ENCODE measurements at regions not wholly inside any gene's neighbourhood (a gene's known extent, or its start where the extent isn't known, plus 50 kb on each side); places are given as distances from the start of the nearest gene placed in this dataset.

DNA sequence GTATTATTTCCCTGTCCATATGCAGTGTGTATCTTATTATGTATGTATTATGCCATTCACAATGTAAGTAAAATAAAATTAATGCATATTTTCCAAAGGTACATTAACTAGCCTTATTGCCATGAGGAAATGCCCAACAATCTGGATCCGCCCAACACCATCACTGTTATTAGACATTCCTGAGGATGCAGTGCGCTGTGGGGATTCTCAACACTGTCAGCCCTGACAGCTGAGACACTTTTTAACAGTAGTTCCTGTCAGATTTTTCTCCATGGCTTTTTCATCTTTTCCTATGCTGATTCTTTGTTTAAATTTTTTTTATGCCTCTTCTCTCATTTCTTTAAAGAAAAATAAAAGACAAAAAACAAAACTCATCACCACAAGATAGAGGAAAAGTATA lies 1632.9 kb upstream of the PABPC4L start:
- TF ChIP-seq ARNTL (CRISPR knock-in tag; IDR thresholded peaks at IDR 0.05; ENCODE audit: borderline replicate concordance, low read depth): no peak
- TF ChIP-seq, protein P1, sequence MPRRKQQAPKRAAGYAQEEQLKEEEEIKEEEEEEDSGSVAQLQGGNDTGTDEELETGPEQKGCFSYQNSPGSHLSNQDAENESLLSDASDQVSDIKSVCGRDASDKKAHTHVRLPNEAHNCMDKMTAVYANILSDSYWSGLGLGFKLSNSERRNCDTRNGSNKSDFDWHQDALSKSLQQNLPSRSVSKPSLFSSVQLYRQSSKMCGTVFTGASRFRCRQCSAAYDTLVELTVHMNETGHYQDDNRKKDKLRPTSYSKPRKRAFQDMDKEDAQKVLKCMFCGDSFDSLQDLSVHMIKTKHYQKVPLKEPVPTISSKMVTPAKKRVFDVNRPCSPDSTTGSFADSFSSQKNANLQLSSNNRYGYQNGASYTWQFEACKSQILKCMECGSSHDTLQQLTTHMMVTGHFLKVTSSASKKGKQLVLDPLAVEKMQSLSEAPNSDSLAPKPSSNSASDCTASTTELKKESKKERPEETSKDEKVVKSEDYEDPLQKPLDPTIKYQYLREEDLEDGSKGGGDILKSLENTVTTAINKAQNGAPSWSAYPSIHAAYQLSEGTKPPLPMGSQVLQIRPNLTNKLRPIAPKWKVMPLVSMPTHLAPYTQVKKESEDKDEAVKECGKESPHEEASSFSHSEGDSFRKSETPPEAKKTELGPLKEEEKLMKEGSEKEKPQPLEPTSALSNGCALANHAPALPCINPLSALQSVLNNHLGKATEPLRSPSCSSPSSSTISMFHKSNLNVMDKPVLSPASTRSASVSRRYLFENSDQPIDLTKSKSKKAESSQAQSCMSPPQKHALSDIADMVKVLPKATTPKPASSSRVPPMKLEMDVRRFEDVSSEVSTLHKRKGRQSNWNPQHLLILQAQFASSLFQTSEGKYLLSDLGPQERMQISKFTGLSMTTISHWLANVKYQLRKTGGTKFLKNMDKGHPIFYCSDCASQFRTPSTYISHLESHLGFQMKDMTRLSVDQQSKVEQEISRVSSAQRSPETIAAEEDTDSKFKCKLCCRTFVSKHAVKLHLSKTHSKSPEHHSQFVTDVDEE (CRISPR knock-in tag; IDR thresholded peaks at IDR 0.05): no peak
- TF ChIP-seq RARB (CRISPR knock-in tag; IDR thresholded peaks at IDR 0.05): no peak
- TF ChIP-seq ZFP3 (CRISPR knock-in tag; IDR thresholded peaks at IDR 0.05): no peak
- TF ChIP-seq, protein P2, sequence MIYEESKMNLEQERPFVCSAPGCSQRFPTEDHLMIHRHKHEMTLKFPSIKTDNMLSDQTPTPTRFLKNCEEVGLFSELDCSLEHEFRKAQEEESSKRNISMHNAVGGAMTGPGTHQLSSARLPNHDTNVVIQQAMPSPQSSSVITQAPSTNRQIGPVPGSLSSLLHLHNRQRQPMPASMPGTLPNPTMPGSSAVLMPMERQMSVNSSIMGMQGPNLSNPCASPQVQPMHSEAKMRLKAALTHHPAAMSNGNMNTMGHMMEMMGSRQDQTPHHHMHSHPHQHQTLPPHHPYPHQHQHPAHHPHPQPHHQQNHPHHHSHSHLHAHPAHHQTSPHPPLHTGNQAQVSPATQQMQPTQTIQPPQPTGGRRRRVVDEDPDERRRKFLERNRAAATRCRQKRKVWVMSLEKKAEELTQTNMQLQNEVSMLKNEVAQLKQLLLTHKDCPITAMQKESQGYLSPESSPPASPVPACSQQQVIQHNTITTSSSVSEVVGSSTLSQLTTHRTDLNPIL (CRISPR knock-in tag; IDR thresholded peaks at IDR 0.05; ENCODE audit: low read depth): no peak
- TF ChIP-seq, protein P3, sequence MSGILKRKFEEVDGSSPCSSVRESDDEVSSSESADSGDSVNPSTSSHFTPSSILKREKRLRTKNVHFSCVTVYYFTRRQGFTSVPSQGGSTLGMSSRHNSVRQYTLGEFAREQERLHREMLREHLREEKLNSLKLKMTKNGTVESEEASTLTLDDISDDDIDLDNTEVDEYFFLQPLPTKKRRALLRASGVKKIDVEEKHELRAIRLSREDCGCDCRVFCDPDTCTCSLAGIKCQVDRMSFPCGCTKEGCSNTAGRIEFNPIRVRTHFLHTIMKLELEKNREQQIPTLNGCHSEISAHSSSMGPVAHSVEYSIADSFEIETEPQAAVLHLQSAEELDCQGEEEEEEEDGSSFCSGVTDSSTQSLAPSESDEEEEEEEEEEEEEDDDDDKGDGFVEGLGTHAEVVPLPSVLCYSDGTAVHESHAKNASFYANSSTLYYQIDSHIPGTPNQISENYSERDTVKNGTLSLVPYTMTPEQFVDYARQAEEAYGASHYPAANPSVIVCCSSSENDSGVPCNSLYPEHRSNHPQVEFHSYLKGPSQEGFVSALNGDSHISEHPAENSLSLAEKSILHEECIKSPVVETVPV (CRISPR knock-in tag; IDR thresholded peaks at IDR 0.05): no peak
- TF ChIP-seq, protein P4, sequence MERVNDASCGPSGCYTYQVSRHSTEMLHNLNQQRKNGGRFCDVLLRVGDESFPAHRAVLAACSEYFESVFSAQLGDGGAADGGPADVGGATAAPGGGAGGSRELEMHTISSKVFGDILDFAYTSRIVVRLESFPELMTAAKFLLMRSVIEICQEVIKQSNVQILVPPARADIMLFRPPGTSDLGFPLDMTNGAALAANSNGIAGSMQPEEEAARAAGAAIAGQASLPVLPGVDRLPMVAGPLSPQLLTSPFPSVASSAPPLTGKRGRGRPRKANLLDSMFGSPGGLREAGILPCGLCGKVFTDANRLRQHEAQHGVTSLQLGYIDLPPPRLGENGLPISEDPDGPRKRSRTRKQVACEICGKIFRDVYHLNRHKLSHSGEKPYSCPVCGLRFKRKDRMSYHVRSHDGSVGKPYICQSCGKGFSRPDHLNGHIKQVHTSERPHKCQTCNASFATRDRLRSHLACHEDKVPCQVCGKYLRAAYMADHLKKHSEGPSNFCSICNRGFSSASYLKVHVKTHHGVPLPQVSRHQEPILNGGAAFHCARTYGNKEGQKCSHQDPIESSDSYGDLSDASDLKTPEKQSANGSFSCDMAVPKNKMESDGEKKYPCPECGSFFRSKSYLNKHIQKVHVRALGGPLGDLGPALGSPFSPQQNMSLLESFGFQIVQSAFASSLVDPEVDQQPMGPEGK (CRISPR knock-in tag; IDR thresholded peaks at IDR 0.05; ENCODE audit: borderline replicate concordance): no peak
- no peak for TF ChIP-seq ZNF8 (CRISPR knock-in tag; IDR thresholded peaks at IDR 0.05)
- no peak for TF ChIP-seq SNAI2 (CRISPR knock-in tag; IDR thresholded peaks at IDR 0.05)
- no peak for TF ChIP-seq ZNF565 (CRISPR knock-in tag; conservative IDR thresholded peaks at IDR 0.05; ENCODE audit: low read depth)
- TF ChIP-seq, protein P5, sequence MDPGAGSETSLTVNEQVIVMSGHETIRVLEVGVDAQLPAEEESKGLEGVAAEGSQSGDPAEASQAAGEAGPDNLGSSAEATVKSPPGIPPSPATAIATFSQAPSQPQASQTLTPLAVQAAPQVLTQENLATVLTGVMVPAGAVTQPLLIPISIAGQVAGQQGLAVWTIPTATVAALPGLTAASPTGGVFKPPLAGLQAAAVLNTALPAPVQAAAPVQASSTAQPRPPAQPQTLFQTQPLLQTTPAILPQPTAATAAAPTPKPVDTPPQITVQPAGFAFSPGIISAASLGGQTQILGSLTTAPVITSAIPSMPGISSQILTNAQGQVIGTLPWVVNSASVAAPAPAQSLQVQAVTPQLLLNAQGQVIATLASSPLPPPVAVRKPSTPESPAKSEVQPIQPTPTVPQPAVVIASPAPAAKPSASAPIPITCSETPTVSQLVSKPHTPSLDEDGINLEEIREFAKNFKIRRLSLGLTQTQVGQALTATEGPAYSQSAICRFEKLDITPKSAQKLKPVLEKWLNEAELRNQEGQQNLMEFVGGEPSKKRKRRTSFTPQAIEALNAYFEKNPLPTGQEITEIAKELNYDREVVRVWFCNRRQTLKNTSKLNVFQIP (CRISPR knock-in tag; IDR thresholded peaks at IDR 0.05; ENCODE audit: borderline replicate concordance, low read depth): no peak
- TF ChIP-seq OSR1 (CRISPR knock-in tag; IDR thresholded peaks at IDR 0.05): no peak
- no peak for TF ChIP-seq ZFP30 (CRISPR knock-in tag; IDR thresholded peaks at IDR 0.05)
- no peak for TF ChIP-seq BACH2 (CRISPR knock-in tag; IDR thresholded peaks at IDR 0.05; ENCODE audit: borderline replicate concordance)
- ATAC-seq: no peak

DNA sequence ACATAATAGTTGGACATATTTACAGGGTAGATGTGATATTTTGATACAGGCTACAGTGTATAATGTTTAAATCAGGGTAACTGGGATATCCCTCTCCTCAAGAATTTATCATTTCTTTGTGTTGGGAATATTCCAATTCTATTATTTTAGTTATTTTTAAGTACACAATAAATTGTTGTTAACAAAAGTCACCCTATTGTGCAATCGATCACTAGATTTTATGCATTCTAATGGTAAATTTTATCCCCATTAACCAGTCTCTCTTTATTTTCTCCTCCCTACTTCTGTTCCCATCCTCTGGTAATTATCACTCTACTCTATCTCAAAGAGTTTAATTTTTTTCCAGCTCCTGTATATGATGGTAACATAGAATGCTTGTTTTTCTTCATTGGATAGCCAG lies 1631.9 kb upstream of the PABPC4L start:
- no peak for ATAC-seq
- TF ChIP-seq ZNF8 (CRISPR knock-in tag; IDR thresholded peaks at IDR 0.05) (no peak), ZC3H10 (CRISPR knock-in tag; IDR thresholded peaks at IDR 0.05) (no peak), ESRRG (CRISPR knock-in tag; IDR thresholded peaks at IDR 0.05) (no peak)
- TF ChIP-seq, protein P1 (CRISPR knock-in tag; IDR thresholded peaks at IDR 0.05): no peak

DNA sequence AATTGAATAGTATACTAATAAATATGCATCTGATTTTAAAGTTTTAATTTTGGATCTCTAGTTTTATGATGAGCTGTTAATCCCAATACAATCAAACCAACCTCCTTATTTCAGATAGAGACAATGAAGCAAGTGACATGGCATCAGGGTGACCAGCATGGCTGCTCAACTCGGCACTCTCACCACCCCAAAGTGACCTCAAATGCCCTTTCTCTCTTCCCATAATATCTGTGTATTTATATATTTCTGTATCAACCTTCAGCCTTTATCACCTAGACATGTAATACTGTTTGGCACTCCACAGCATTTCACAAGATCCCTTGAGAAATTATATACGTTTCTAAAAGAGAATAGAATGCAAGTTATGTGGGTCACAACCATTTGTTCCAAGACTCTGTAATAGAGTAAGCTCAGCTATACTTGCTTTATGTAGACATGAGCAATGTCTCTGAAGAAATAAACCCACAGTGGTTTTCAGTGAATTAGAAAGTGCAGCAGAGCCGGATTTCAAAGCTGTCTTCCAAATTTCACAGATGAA lies 1623.2 kb upstream of the PABPC4L start:
- TF ChIP-seq ZC3H10 (CRISPR knock-in tag; IDR thresholded peaks at IDR 0.05) (no peak), SNAI2 (CRISPR knock-in tag; IDR thresholded peaks at IDR 0.05) (no peak), OSR1 (CRISPR knock-in tag; IDR thresholded peaks at IDR 0.05) (no peak), ISL1 (CRISPR knock-in tag; IDR thresholded peaks at IDR 0.05) (no peak), GLIS3 (CRISPR knock-in tag; IDR thresholded peaks at IDR 0.05) (no peak), ZNF565 (CRISPR knock-in tag; conservative IDR thresholded peaks at IDR 0.05; ENCODE audit: low read depth) (no peak), RARB (CRISPR knock-in tag; IDR thresholded peaks at IDR 0.05) (no peak)
- TF ChIP-seq, protein P3 (CRISPR knock-in tag; IDR thresholded peaks at IDR 0.05): no peak

More for the DNA sequence above, 1623.2 kb upstream of the PABPC4L start:
- ATAC-seq: no peak

Data from SK-N-SH treated with all-trans-retinoic acid at 6 μM for 48 hours (cell line).